GM18873 (cell line): ENCODE measurements at regions not wholly inside any gene's neighbourhood (a gene's known extent, or its start where the extent isn't known, plus 50 kb on each side); places are given as distances from the start of the nearest gene placed in this dataset.
"Not testable (repeated sequence)": the region's sequence is repeated elsewhere in the genome, so short reads cannot be mapped to it uniquely, and the experiment has no call there.

Experiments
- ATAC-seq: cut with Tn5 transposase; IDR thresholded peaks from one replicate; pipeline ENCODE4 v1.9.1; 2021; ENCODE audit warnings: mild to moderate bottlenecking, moderate library complexity, moderate number of reproducible peaks; ENCODE audit not compliant: unreplicated experiment, low FRiP score

DNA sequence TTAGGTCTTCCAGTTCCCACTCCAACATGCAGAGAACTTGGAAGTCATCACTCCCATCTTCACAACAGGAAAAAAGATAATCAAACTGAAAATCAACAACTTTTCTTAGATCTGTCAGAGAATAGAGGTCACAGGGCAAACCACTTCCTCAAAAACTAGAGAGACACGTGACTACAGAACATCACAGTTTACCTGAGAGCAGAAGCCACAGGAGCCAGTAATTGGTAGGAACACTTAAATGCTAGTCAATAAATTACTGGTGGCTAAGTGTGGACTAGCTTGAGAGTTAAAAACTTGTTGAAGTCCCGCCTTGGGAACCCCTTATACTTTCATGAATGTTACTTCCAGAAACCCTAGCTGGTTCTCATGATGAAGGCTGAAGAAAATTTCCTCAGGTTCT is 81.1 kb downstream of the THSD1 start:
- peak; percentile 75 for ATAC-seq

DNA sequence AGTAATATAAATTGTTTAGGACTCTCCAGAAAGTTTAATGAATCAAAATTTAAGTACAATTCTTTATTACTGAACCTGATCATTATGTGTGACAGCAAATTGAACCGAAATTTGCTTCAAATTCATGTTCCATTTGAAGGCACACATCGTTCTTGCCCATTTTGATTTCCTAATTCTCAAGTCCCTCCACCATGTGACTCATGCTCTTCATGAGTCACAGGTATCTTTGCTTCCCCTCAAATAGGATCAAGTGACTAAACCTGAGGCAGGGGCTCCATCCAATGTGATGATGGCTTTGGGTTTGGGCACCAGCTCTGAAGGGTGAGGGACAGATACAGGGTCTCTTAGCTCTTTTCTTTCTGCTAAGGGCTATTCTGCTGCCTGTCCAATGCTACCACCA is 86.1 kb downstream of the THSD1 start:
- no peak for ATAC-seq

DNA sequence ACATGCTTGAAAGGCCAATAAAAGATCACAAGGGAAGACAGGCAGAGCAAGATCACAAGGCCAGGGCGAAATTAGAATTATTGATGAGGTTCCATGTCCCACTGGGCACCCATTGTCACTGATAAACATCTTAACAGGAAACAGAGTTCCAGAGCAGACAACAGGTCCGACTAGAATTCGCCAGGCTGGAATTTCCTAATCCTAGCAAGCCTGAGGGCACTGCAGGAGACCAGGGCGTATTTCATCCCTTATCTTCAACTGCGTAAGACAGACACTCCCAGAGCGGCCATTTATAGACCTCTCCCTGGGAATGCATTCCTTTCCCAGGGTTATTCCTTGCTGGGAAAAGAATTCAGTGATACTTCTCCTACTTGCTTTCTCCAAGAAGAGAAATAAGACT is 96.1 kb downstream of the THSD1 start:
- not testable (repeated sequence) for ATAC-seq

DNA sequence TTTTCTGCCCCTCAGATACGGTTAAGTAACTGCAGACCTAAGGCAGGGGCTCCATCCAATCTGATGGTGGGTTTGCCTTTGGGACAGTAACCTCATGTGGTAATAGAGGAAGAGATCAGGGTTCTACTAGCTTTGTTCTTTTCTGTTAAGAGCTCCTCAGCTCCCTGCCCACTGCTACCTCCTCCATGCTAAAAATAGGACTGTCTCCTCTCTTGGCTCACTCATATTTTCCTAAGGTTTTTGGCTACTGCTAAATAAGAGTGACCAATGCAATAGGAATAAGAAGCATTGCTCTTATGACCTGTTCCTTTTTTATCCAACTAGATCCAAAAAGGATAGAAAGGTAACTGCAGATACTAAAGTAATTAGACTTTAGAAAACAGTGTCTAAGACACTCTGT is 99.6 kb downstream of the THSD1 start:
- ATAC-seq = not testable (repeated sequence)

DNA sequence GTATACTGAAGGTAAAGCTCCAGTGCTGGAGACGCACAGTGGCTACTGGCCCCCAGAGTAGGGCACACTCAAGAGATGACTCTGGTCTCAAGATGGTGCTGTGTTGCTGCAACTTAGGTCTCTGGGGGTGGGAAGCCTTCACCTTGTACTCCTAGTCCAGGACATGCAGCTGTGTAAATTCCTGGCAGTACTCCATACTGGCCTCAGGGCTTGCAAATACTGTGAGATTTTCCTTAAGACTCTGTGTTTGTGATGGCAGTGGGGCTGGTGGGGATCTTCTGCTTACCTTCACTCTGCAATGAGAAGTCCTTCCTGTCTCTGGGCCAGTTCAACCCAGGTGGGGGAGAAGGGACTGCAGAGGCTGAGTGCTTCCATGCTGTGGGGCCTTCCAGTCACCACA is 102.9 kb downstream of the THSD1 start:
- not testable (repeated sequence) for ATAC-seq

DNA sequence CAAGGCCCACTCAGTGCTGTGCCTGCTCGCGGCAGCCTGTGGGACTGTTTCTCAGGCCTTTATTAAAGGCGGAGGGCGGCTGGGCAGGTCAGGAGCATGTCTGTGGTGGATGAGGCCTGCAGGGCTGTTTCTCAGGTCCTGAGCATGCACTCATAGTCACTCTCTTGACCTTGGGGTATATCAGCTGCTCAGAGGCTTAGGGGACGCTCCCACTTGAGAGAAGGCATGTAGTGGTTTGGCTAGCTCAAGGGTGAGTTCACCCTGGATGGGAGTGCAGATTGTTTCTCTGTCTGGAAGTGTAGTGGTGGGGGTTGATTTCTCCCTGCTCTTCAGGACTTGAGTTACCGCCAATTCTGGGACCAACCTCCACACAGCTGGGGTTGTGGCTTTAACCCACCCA is 103.3 kb downstream of the THSD1 start:
- ATAC-seq = not testable (repeated sequence)

DNA sequence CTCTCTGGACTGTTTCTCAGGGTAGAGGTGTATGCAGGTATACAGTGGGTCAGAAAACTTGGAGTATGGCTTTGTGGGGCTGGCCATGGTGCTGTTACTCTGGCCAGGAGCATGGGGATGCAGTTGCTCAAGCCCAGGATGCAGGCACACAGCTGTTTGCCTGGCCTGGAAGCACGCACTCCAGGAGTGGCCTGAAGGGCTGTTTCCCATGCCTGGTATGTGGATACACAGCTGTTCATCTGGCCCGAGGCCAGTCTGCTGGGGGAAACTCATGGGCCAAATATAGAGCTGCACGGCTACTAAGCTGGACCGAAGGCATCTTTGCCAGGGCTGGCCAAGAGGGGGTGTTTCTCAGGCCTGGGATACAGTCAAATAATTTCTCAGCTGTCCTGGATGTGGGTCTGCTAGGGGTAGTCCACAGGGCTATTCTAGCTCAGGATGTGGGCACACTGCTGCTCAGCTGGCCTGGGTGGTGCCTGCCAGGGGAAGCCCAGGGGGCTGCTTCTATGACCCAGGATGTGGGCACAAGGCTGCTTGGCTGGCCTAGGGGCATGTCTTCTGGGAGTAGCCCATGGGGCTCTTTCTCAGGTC is 104.1 kb downstream of the THSD1 start:
- ATAC-seq = not testable (repeated sequence)

DNA sequence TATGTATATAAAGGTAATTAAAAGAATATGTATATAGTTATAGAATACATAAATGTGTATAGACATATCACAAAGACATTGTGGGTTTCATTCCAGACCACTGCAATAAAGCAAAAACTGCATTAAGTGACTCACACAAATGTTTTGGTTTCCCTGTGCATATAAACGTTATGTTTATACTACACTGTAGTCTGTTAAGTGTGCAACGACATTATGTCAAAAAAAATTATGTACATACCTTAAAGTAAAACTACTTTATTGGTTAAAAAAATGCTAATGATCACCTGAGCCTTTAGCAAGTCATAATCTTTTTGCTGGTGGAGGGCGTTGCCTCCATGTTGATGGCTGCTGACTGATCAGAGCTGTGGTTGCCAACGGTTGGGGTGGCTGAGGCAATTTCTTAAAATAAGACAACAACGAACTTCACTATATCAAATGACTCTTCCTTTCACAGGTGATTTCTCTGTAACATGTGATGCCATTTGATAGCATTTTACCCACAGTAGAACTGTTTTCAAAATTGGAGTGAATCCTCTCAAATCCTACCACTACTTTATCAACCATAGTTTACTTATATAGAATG is 107.8 kb downstream of the THSD1 start:
- not testable (repeated sequence) for ATAC-seq

DNA sequence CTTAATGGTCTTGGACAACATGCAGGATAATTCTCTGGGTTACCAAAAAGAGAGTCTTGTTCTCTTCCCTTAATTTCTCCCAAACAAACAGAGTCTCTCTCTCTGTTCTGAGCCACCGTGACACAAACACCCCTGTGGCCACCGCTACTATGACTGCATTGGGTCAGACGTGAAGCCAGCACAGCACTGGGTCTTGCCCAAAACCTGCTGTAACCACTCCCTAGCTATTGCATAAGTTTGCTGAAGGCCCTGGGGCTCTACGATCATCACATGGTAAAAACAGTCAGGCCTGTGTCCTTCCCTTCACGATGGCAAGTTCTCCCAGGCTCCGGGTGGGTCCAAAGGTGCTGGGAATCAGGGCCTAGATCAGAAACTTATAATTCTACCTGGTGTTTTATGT is 117.1 kb downstream of the THSD1 start:
- not testable (repeated sequence) for ATAC-seq

DNA sequence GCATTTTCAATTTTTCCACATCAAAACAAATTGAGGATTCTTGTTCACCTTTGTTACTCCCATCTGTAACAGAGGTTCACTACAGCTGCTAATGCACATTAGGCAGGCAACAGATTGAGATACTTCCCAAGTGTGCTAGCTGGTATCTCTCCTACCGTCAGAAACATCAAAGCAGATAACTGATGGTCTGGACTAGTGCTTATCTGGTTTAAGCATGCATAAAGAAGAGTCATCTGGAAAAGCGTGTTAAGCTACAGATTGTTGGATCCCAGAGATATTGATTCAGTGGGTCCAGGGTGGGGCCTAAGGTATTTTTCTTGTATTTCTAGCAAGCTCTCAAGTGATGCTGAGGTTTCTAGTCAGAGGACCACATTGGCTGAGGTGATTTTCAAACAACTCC is 122.0 kb upstream of the NEK3 start:
- not testable (repeated sequence) for ATAC-seq

DNA sequence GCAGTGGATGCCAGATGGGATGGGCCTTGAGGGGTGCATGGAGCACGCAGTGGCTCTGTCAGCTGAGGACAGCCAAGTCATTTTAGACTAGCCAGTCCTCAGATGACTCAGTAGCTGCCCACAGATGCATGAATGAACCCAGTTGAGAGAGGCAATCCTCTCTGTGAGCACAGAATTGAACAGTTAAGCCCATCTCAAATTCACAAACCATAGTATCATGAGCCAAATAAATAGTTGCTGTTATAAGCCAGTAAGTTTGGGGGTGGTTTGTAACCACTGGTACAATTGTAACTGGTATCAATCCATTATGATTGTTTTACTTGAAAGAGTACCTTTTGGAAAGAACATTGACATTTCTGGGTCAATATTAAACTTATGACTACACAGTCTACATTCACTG is 120.0 kb upstream of the NEK3 start:
- not testable (repeated sequence) for ATAC-seq

DNA sequence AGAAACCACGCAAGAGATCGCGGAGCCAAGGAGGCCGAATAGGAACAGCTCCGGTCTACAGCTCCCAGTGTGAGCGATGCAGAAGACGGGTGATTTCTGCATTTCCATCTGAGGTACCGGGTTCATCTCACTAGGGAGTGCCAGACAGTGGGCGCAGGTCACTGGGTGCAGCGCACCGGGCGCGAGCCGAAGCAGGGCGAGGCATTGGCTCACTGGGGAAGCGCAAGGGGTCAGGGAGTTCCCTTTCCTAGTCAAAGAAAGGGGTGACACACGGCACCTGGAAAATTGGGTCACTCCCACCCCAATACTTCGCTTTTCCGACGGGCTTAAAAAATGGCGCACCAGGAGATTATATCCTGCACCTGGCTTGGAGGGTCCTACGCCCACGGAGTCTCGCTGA is 94.9 kb upstream of the NEK3 start:
- ATAC-seq = not testable (repeated sequence)

DNA sequence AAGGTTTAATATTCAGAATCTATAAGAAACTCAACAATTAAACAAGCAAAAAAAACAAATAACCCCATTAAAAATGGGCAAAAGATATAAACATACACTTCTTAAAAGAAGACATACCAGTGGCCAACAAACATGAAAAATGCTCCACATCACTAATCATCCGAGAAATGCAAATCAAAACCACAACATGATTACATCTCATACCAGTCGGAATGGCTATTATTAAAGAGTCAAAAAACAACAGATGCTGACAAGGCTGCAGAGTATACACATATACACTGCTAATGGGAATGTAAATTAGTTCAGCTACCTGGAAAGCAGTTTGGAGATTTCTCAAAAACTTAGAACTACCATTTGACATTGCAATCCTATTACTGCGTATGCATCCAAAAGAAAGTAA is 81.4 kb upstream of the NEK3 start:
- ATAC-seq = peak; percentile 73

DNA sequence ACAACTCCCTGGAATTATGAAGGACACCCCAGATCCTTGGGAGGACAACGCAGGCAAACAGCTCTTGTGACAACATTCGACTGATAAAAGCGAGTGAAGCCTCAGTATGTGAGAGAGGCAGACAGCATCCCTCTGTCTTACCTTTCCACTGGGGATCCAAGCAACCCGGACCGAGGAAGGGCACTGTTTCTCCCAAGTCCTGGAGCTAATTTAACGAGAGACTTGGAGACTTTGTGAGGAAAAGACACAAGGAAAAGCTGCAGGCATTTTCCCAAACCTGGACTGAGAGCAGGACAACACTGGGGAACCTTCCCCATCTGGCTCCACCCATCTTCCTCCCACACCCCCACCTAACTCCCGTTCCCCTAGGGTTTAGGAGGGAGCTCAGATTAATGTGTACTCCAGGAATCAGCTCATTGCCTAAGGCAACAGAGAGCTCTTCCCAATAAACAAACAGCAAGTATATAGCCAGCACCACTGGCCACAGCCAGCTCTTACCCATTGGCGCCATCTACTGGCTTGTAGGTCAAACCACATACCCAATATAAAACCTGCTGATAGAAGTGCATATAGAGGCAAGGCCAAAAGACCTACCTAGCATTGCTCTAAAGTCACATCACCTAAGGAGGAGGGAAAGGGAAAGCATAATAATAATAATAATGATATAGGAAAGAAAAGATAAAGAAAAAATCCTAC is 76.7 kb upstream of the NEK3 start:
- peak; percentile 72 for ATAC-seq

DNA sequence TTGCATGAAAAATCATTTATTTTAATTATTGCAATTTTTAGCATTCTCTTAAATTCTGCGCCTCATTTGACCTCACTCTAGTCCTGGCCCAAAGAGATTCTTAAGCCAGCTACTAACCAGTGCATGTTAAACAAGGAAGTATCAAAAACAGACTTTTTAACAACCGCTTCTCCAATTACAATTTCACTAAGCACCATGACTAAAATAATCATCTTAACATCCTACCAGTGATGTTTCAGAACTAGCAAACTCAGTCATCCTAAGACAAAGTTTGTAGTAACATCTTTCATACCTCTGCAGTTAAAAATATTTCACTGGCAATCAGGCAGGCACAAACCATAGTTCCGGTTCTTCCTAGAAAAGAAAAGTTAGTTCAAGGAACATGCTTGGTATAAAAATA is 75.5 kb upstream of the NEK3 start:
- not testable (repeated sequence) for ATAC-seq

DNA sequence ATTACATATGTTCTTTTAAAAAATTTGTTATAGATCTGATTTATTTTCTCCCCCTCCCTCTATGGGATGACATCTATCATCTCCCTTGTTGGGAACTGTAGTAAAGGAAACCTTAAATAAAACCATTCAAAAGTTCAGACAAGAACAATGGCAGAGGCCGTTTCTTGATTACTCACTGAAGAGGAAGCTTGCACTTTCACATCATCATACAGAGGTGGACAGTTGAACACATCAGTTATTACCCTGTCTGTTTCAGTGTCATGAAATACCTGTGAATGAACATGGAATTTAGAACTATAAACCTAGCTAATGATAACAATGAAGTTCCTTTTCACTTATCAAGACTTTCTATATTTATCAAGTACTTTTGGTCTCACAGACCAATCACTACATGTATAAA is 63.7 kb upstream of the NEK3 start:
- ATAC-seq = not testable (repeated sequence)

DNA sequence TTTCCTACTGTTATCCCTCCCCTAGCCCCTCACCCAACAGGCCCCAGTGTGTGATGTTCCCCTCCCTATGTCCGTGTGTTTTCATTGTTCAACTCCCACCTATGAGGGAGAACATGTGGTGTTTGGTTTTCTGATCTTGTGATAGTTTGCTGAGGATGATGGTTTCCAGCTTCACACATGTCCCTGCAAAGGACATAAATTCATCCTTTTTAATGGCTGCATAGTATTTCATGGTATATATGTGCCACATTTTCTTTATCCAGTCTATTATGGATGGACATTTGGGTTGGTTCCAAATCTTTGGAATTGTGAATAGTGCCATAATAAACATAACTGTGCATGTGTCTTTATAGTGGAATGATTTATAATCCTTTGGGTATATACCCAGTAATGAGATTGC is 54.5 kb upstream of the NEK3 start:
- not testable (repeated sequence) for ATAC-seq

DNA sequence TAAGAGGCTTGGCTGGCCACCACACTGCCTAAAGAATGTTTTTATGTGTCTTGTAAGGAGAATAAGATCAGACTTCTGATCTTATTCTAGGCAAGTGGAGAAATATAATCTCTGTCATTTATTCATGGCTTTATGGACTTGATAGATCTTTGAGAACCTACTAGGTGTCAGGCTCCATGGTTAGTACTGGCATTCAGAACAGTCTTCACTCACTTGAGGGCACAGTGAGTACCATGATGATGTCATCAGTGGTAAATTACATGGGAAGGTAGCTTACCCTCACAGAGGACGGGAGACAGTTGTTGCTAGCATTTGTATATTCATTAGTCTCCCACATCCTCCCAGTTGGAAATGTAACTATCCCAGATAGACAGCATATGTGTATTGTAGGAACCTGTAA is 53.5 kb upstream of the NEK3 start:
- ATAC-seq = not testable (repeated sequence)

DNA sequence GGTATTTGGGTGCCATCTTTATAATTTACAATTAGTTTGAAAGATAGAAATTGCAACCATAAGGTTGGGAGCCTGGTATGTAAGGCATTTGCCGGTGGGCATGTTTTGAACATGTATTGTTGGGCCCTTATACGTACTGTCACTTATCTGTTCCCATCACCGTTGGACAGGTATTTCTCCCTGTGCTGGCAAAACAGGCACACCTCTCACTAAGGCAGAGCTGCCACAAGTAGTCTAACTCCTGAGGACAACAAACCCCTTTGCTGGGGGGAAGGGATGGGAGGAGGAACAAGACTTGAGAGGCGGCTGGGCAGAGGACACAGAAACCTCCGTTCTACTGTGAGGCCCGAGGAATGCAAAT is 52.0 kb upstream of the NEK3 start:
- not testable (repeated sequence) for ATAC-seq

DNA sequence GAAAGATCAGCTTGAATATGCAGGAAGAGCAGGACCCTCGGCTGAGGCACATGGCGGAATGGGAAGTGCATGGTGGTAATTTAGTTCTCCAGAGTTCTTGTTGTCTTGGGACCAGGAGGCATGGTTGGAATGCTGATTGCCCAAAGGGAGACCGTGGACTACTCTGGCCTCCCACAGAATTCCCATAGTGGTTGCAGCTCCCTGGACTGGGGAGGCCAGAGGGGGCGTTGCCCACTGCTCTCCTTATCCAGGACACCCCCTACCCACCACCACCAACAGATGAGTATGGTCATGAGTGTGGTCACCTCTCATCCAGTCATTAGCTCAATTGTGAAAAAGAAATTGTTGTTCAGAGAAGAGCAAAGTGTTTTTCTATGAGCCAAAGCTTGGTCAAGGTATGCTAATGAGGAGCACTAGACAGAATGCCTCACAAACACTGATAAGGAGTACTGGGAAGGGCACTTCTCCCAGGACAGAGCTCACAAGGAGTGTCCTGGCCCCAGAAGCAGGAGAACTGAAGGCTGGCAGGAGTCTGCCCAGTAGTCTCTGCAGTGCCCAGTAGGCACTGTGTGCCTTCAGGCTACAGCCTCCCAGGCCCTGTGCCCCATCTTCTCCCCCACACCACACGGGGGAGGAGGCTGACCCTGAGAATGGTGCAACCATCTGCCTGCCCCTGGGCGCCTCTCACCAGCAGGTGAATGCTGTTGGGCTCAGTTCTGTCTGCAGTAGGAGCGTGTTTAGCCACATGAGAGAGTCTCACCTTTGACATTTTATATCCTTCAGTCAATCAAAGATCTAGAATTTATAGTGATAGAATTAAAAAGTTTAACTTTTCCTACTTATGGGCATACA is 51.4 kb upstream of the NEK3 start:
- not testable (repeated sequence) for ATAC-seq
